ENCODE measurements at regions not wholly inside any gene's neighbourhood (a gene's known extent, or its start where the extent isn't known, plus 50 kb on each side); places are given as distances from the start of the nearest gene placed in this dataset.
"Not testable (repeated sequence)": the region's sequence is repeated elsewhere in the genome, so short reads cannot be mapped to it uniquely, and the experiment has no call there.

DNA sequence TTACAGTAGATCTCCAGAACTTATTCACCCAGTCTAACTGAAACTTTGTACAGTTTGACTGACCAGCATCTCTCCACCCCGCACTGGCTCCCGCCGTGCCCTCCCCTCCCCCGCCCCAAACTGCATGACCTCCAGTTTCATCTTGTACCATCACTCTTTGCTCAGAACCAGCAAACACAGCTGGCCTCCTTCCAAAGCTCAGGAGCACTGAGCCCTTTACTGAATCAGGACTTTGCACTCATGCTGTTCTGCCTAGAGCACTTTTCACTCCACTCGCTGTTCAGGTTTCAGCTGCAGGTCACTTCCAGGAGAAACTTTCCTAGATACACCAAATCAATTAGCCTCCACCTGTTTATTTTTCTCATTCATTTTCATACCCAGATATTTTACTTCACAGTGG lies 455.3 kb upstream of the PDE3A start:
- Histone ChIP-seq H3K4me3 (ENCODE audit: low read depth, low read length) (no peak overlapping the region), H3K27ac (no peak overlapping the region), H3K9me3 (ENCODE audit: control insufficient read depth, low read length) (no peaks in the 10 kb centered on the region), H3K27me3 (ENCODE audit: control insufficient read depth, insufficient read depth, low read length) (no peaks in the 10 kb centered on the region), H3K79me2 (no peaks in the 10 kb centered on the region), H3K9ac (no peak overlapping the region), H3K4me2 (ENCODE audit: low read length) (no peak overlapping the region), H3K4me1 (no peaks in the 10 kb centered on the region), H3K36me3 (ENCODE audit: control insufficient read depth, insufficient read depth, low read length) (no peaks in the 10 kb centered on the region), H2AFZ (no peak overlapping the region)
- TF ChIP-seq, protein P1, sequence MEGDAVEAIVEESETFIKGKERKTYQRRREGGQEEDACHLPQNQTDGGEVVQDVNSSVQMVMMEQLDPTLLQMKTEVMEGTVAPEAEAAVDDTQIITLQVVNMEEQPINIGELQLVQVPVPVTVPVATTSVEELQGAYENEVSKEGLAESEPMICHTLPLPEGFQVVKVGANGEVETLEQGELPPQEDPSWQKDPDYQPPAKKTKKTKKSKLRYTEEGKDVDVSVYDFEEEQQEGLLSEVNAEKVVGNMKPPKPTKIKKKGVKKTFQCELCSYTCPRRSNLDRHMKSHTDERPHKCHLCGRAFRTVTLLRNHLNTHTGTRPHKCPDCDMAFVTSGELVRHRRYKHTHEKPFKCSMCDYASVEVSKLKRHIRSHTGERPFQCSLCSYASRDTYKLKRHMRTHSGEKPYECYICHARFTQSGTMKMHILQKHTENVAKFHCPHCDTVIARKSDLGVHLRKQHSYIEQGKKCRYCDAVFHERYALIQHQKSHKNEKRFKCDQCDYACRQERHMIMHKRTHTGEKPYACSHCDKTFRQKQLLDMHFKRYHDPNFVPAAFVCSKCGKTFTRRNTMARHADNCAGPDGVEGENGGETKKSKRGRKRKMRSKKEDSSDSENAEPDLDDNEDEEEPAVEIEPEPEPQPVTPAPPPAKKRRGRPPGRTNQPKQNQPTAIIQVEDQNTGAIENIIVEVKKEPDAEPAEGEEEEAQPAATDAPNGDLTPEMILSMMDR (IDR thresholded peaks at IDR 0.05), result no peak

DNA sequence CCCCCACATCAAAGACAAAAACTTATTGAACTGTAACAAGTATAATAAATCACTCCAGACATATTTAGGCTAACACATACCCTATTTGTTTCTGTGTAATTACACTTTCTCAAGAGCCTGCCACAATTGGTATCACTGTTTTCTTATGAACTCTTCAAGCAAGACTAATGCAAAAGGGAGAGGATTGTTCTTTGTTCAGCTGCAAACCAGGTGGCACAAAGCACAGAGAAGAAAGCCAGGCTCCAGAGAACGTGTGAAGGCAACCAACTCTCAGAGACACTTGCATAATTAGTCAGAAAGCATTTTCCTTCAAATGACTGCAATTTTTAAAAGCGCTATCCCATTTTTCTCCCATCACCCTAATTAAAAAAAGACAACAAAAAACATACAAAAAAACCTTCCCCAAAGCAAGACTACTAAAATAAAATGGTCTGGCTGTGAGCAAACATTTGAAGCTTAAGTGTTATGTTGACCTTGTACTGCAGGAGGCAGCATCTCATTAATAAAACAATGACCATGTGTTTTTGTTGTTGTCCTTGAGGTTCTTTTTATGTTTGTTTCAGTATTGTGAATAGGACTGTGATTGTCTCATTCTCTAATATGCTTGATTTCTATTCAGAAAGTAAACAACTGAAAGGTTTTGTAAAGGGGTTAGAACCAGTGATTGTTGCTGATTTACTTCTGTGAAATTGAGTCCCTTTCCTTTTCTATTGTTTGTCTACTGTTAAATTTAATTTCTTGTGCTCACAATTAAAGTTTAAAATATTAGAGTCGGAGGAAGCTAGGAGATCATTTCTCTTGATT lies 452.7 kb upstream of the PDE3A start:
- no peak overlapping the region for H3K4me3 ChIP-seq (ENCODE audit: low read depth, low read length)
- no peaks in the 10 kb centered on the region for H3K27me3 ChIP-seq (ENCODE audit: control insufficient read depth, insufficient read depth, low read length)
- H3K9ac ChIP-seq, result no peak overlapping the region
- no peaks in the 10 kb centered on the region for H3K79me2 ChIP-seq
- no peak overlapping the region for H3K4me2 ChIP-seq (ENCODE audit: low read length)
- H3K9me3 ChIP-seq (ENCODE audit: control insufficient read depth, low read length), result no peaks in the 10 kb centered on the region
- no peaks in the 10 kb centered on the region for H3K4me1 ChIP-seq
- no peaks in the 10 kb centered on the region for H3K36me3 ChIP-seq (ENCODE audit: control insufficient read depth, insufficient read depth, low read length)
- H2AFZ ChIP-seq, result no peak overlapping the region
- no peak overlapping the region for H3K27ac ChIP-seq
- TF ChIP-seq, protein P1 (IDR thresholded peaks at IDR 0.05), result no peak

DNA sequence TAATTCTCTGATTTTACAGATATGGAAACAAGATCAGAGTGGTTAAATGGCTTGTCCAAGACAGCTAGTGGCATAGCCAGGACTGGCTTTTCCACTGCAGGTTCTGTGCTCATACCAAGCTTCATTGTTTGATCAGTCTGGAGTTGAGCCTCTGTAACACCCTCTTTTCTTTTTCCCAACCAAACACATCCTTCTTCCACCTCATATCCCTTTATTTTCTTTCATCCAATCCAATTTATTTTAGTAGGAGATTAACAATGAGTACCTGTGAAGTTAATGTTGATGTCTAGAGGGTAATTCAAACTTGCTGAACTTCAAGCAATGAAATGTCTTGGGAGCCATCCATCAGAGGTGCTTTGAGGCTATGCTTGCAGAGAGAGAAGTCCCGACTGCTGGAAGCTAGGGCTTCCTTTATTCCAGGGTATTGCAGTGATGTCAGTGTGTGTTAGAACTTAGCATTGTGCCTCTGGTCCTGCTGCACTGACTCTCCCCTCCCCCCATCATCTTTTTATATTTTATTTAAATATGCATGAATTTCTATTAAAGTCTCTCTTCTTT lies 452.1 kb upstream of the PDE3A start:
- H2AFZ ChIP-seq, result no peak overlapping the region
- H3K27me3 ChIP-seq (ENCODE audit: control insufficient read depth, insufficient read depth, low read length), result no peaks in the 10 kb centered on the region
- H3K9me3 ChIP-seq (ENCODE audit: control insufficient read depth, low read length), result no peaks in the 10 kb centered on the region
- no peak overlapping the region for H3K27ac ChIP-seq
- no peak overlapping the region for H3K4me3 ChIP-seq (ENCODE audit: low read depth, low read length)
- H3K4me1 ChIP-seq, result no peaks in the 10 kb centered on the region
- H3K36me3 ChIP-seq (ENCODE audit: control insufficient read depth, insufficient read depth, low read length), result no peaks in the 10 kb centered on the region
- no peak overlapping the region for H3K4me2 ChIP-seq (ENCODE audit: low read length)
- TF ChIP-seq, protein P1 (IDR thresholded peaks at IDR 0.05), result no peak
- H3K79me2 ChIP-seq, result no peaks in the 10 kb centered on the region
- H3K9ac ChIP-seq, result no peak overlapping the region

DNA sequence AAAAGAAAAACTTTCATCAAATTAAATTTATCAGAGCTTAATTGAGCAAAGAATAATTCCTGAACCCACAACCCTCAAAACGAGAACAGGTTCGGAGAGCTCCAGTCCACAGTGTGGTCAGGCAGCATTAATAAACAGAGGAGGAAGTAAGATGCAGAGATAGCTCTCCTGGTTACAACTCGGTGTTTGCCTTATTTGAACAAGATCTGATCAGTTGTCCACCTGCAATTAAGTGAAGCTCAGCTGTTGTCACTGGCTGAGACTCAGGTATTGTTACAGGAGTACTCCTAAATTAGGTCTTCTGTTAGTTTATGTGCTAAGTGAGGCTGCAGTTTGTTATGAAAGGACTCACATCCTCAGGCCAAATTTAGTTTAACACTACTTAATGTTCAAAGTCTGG lies 451.4 kb upstream of the PDE3A start:
- Histone ChIP-seq H2AFZ (no peak overlapping the region), H3K4me1 (no peaks in the 10 kb centered on the region), H3K79me2 (no peaks in the 10 kb centered on the region), H3K9me3 (ENCODE audit: control insufficient read depth, low read length) (no peaks in the 10 kb centered on the region), H3K4me2 (ENCODE audit: low read length) (no peak overlapping the region), H3K4me3 (ENCODE audit: low read depth, low read length) (no peak overlapping the region), H3K36me3 (ENCODE audit: control insufficient read depth, insufficient read depth, low read length) (no peaks in the 10 kb centered on the region), H3K27me3 (ENCODE audit: control insufficient read depth, insufficient read depth, low read length) (no peaks in the 10 kb centered on the region), H3K9ac (no peak overlapping the region), H3K27ac (no peak overlapping the region)
- TF ChIP-seq, protein P1 (IDR thresholded peaks at IDR 0.05), result no peak

DNA sequence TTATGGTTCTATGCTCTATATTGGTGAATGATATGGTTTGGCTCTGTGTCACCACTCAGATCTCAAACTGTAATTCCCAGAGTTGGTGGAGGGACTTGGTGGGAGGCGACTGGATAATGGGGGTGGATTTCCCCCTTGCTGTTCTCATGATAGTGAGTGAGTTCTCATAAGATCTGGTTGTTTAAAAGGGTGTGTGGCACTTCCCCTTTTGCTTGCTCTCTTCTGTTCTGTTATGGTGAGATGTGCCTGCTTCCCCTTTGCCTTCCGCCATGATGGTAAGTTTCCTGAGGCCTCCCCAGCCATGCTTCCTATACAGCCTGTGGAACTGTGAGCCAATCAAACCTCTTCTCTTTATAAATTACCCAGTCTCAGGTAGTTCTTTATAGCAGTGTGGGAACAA lies 446.6 kb upstream of the PDE3A start:
- H3K79me2 ChIP-seq; H3K9ac ChIP-seq; H3K27me3 ChIP-seq (ENCODE audit: control insufficient read depth, insufficient read depth, low read length); H3K9me3 ChIP-seq (ENCODE audit: control insufficient read depth, low read length); H3K4me1 ChIP-seq; H3K27ac ChIP-seq; H3K4me2 ChIP-seq (ENCODE audit: low read length); H2AFZ ChIP-seq; H3K4me3 ChIP-seq (ENCODE audit: low read depth, low read length); H3K36me3 ChIP-seq (ENCODE audit: control insufficient read depth, insufficient read depth, low read length): not testable (repeated sequence)

Measured in parathyroid adenoma (tissue), 2 donors.